T-helper 1 cell treated with Interleukin-12 subunit alpha and Interleukin-12 subunit beta and Interleukin-4 antibody, amounts not matched to agents 30 ng/mL and 1 ng/mL, for 36 hours (primary cell): ENCODE measurements at regions not wholly inside any gene's neighbourhood (a gene's known extent, or its start where the extent isn't known, plus 50 kb on each side); places are given as distances from the start of the nearest gene placed in this dataset.

Source experiments
- intact Hi-C: fragments of 100-400 bp; cut with micrococcal nuclease; formaldehyde crosslinking; loops from one replicate; pipeline ENCODE4 v1.15.1; 2024

- intact Hi-C loops, result no loop called here
Measured at GRCh38 chr6:88359530-88360202, 193.5 kb upstream of the CNR1 start.

GRCh38 chr6:88358846-88359245, 192.7 kb upstream of the CNR1 start:
- intact Hi-C loops, result no loop called here

- intact Hi-C loops, result no loop called here
Measured at GRCh38 chr6:88349511-88349910, 183.4 kb upstream of the CNR1 start.

GRCh38 chr6:88342336-88342735, 176.2 kb upstream of the CNR1 start:
- intact Hi-C loops, result no loop called here

- intact Hi-C loops, result no loop called here
Measured at GRCh38 chr6:88339761-88340160, 173.6 kb upstream of the CNR1 start.

GRCh38 chr6:88321306-88321705, 155.2 kb upstream of the CNR1 start:
- intact Hi-C loops, result no loop called here

GRCh38 chr6:88311561-88311960, 145.4 kb upstream of the CNR1 start:
- intact Hi-C loops, result no loop called here

- intact Hi-C loops, result no loop called here
Measured at GRCh38 chr6:88304520-88304919, 138.4 kb upstream of the CNR1 start.

- intact Hi-C loops, result no loop called here
Measured at GRCh38 chr6:88302769-88303225, 136.7 kb upstream of the CNR1 start.

GRCh38 chr6:88301888-88302768, 136.0 kb upstream of the CNR1 start:
- intact Hi-C loops, result no loop called here

- intact Hi-C loops, result no loop called here
Measured at GRCh38 chr6:88301256-88301655, 135.1 kb upstream of the CNR1 start.

- intact Hi-C loops, result no loop called here
Measured at GRCh38 chr6:88298066-88298845, 132.1 kb upstream of the CNR1 start.

GRCh38 chr6:88296694-88297093, 130.5 kb upstream of the CNR1 start:
- intact Hi-C loops, result no loop called here

GRCh38 chr6:88295663-88296062, 129.5 kb upstream of the CNR1 start:
- intact Hi-C loops, result no loop called here

GRCh38 chr6:88294702-88295101, 128.6 kb upstream of the CNR1 start:
- intact Hi-C loops, result no loop called here

GRCh38 chr6:88290411-88290810, 124.3 kb upstream of the CNR1 start:
- intact Hi-C loops, result no loop called here

- intact Hi-C loops, result no loop called here
Measured at GRCh38 chr6:88287696-88288095, 121.5 kb upstream of the CNR1 start.

GRCh38 chr6:88276331-88276730, 110.2 kb upstream of the CNR1 start:
- intact Hi-C loops, result no loop called here

GRCh38 chr6:88268508-88268907, 102.4 kb upstream of the CNR1 start:
- intact Hi-C loops, result no loop called here

GRCh38 chr6:88266126-88266525, 100.0 kb upstream of the CNR1 start:
- intact Hi-C loops, result no loop called here

GRCh38 chr6:88263591-88263990, 97.4 kb upstream of the CNR1 start:
- intact Hi-C loops, result no loop called here

GRCh38 chr6:88262332-88262731, 96.2 kb upstream of the CNR1 start:
- intact Hi-C loops, result no loop called here
